Panc1 (cell line): ENCODE measurements at regions not wholly inside any gene's neighbourhood (a gene's known extent, or its start where the extent isn't known, plus 50 kb on each side); places are given as distances from the start of the nearest gene placed in this dataset.

ENCODE experiments used
- ATAC-seq: fragments of 200-7000 bp; cut with Tn5 transposase; 2 replicates; pipeline ENCODE4 v1.9.1; 2020; ENCODE audit warnings: mild to moderate bottlenecking, moderate library complexity
- BruUV-seq: library from RNA; stranded (reverse); fragments of 400-500 nt; replicated peaks from 2 replicates; lab custom pipeline; 2021; lab: Mats Ljungman, UMichigan
- CTCF ChIA-PET: fragments of 300-600 bp; sonication (Branson Sonifier 250); formaldehyde crosslinking; loops from one replicate; lab custom pipeline; 2022; ENCODE audit warnings: antibody characterized with exemption; lab: Charles Lee
- POLR2A ChIA-PET: fragments of 300-600 bp; sonication (Branson Sonifier 250); formaldehyde crosslinking; loops from one replicate; lab custom pipeline; 2022; ENCODE audit warnings: antibody characterized with exemption; lab: Charles Lee
- DNase-seq: peaks from one replicate; pipeline ENCODE4 v3.0.0-alpha.2; 2010; ENCODE audit warnings: low read depth, low spot score
- H3K27ac ChIP-seq: 2 replicates; pipeline ENCODE4 v1.5.1; 2011; ENCODE audit warnings: mild to moderate bottlenecking, low read length, inconsistent platforms
- H3K27me3 ChIP-seq: fragments of 200-500 bp; sonication (Bioruptor generic); 2 replicates; pipeline ENCODE4 v1.6.0; 2014; ENCODE audit warnings: low read length, inconsistent platforms; ENCODE audit not compliant: control insufficient read depth, insufficient read depth
- H3K36me3 ChIP-seq: fragments of 200-500 bp; sonication (Bioruptor generic); 2 replicates; pipeline ENCODE4 v1.5.1; 2014; ENCODE audit warnings: inconsistent platforms, mild to moderate bottlenecking, low read length, moderate library complexity; ENCODE audit not compliant: control insufficient read depth, insufficient read depth
- H3K4me1 ChIP-seq: 2 replicates; pipeline ENCODE4 v1.5.1; 2011; ENCODE audit warnings: inconsistent platforms, mild to moderate bottlenecking, low read length, moderate library complexity; ENCODE audit not compliant: control insufficient read depth, insufficient read depth
- H3K4me3 ChIP-seq, 2 experiments: 2 replicates each; pipeline ENCODE4 v1.5.1; 2011 to 2012; ENCODE audit warnings: low read depth in 2 of 2, low read length in 2 of 2, mild to moderate bottlenecking in 2 of 2, inconsistent platforms in 1 of 2, moderate library complexity in 1 of 2
- H3K9me3 ChIP-seq: fragments of 200-500 bp; sonication (Bioruptor generic); 2 replicates; pipeline ENCODE4 v1.5.1; 2014; ENCODE audit warnings: low read depth, mild to moderate bottlenecking, inconsistent platforms, low read length, moderate library complexity; ENCODE audit not compliant: control insufficient read depth, insufficient read depth
- CTCF ChIP-seq: fragments of 450-650 bp; IDR thresholded peaks from 2 replicates; pipeline ENCODE4 v1.5.1; 2017; ENCODE audit warnings: mild to moderate bottlenecking
- POLR2AphosphoS5 ChIP-seq: IDR thresholded peaks from 2 replicates; pipeline ENCODE4 v1.6.1; 2012; ENCODE audit warnings: mild to moderate bottlenecking, low read depth, low read length, moderate library complexity
- REST ChIP-seq, 2 experiments: IDR thresholded peaks; 2 replicates each; pipeline ENCODE4 v1.6.1; 2011 to 2012; ENCODE audit warnings: low read depth in 2 of 2, control low read depth in 1 of 2, low read length in 1 of 2, mild to moderate bottlenecking in 1 of 2, moderate library complexity in 1 of 2; ENCODE audit not compliant: insufficient read depth in 1 of 2
- SIN3A ChIP-seq: IDR thresholded peaks from 2 replicates; pipeline ENCODE4 v1.6.1; 2012; ENCODE audit warnings: low read depth, mild to moderate bottlenecking, low read length, moderate library complexity, borderline replicate concordance; ENCODE audit not compliant: insufficient read depth
- TCF7L2 ChIP-seq: IDR thresholded peaks from 2 replicates; pipeline ENCODE4 v1.6.1; 2011; ENCODE audit warnings: mild to moderate bottlenecking, low read depth, low read length, inconsistent platforms
- in situ Hi-C: cut with HindIII; loops from 2 replicates; pipeline ENCODE4 v1.10.0; 2016; ENCODE audit warnings: low sequenced_read_pairs, low pct_unique_long_range_greater_than_20kb
- intact Hi-C: fragments of 100-400 bp; cut with micrococcal nuclease; formaldehyde crosslinking; loops from one replicate; pipeline ENCODE4 v1.10.0; 2022; ENCODE audit not compliant: unreplicated experiment

- in situ Hi-C loops = no loop called here
- TF ChIP-seq CTCF = no peak
- TF ChIP-seq REST (IDR thresholded peaks at IDR 0.05; ENCODE audit: insufficient read depth in 1 of 2, low read depth in 2 of 2, low read length in 1 of 2) = no peak
- no peak for TF ChIP-seq TCF7L2
- ChIA-PET POLR2A (no interaction called here), CTCF (no interaction called here)
- DNase-seq (no peak), ATAC-seq (no peak)
- Histone ChIP-seq H3K27ac (no peak overlapping the region), H3K27me3 (no peaks in the 10 kb centered on the region), H3K4me1 (no peaks in the 10 kb centered on the region), H3K4me3 (no peak overlapping the region), H3K36me3 (no peaks in the 10 kb centered on the region), H3K9me3 (no peaks in the 10 kb centered on the region)
- no TSS peak for BruUV-seq
- intact Hi-C loops = no loop called here
Measured at GRCh38 chr5:164466033-164466432, 960.6 kb downstream of the MAT2B start.

- ATAC-seq = no peak
- H3K4me1 ChIP-seq = no peaks in the 10 kb centered on the region
- no peaks in the 10 kb centered on the region for H3K36me3 ChIP-seq
- no peaks in the 10 kb centered on the region for H3K27me3 ChIP-seq
- no peak overlapping the region for H3K27ac ChIP-seq
- no peak for TF ChIP-seq POLR2AphosphoS5
- no peak for DNase-seq
- no peaks in the 10 kb centered on the region for H3K9me3 ChIP-seq
- POLR2A ChIA-PET = no interaction called here
- BruUV-seq = no TSS peak
- intact Hi-C loops (loop anchor here (10.0 kb wide), 1 partner anchor 906 kb away; no protein-coding TSS in a partner anchor), in situ Hi-C loops (no loop called here)
- H3K4me3 ChIP-seq = no peak overlapping the region
- CTCF ChIA-PET = no interaction called here
Measured at GRCh38 chr5:164470312-164470711, 964.9 kb downstream of the MAT2B start.

GRCh38 chr5:164472165-164472564 lies 966.7 kb downstream of the MAT2B start:
- no peak overlapping the region for H3K4me3 ChIP-seq
- in situ Hi-C loops (no loop called here), intact Hi-C loops (loop anchor here (10.0 kb wide), 1 partner anchor 907 kb away; no protein-coding TSS in a partner anchor)
- H3K27ac ChIP-seq = no peak overlapping the region
- ChIA-PET CTCF (interaction anchor here (0.6 kb wide), 1 partner anchor 956 kb away, joined by 3 read pairs; no protein-coding TSS in a partner anchor), POLR2A (no interaction called here)
- no peaks in the 10 kb centered on the region for H3K36me3 ChIP-seq
- BruUV-seq = no TSS peak
- no peak for DNase-seq
- no peaks in the 10 kb centered on the region for H3K27me3 ChIP-seq
- TF ChIP-seq SIN3A (no peak), TCF7L2 (no peak), CTCF (no peak), REST (IDR thresholded peaks at IDR 0.05; ENCODE audit: insufficient read depth in 1 of 2, low read depth in 2 of 2, low read length in 1 of 2) (no peak), POLR2AphosphoS5 (no peak)
- no peaks in the 10 kb centered on the region for H3K9me3 ChIP-seq
- no peaks in the 10 kb centered on the region for H3K4me1 ChIP-seq
- ATAC-seq = no peak
